PC-3 (cell line): ENCODE measurements at regions not wholly inside any gene's neighbourhood (a gene's known extent, or its start where the extent isn't known, plus 50 kb on each side); places are given as distances from the start of the nearest gene placed in this dataset.

ENCODE experiments used
- ATAC-seq: fragments of 200-7000 bp; cut with Tn5 transposase; 2 replicates; pipeline ENCODE4 v1.9.1; 2020; ENCODE audit warnings: mild to moderate bottlenecking, moderate library complexity
- BruUV-seq: library from RNA; stranded (reverse); fragments of 400-500 nt; replicated peaks from 2 replicates; lab custom pipeline; 2021; lab: Mats Ljungman, UMichigan
- CTCF ChIA-PET: fragments of 300-600 bp; sonication (Branson Sonifier 250); formaldehyde crosslinking; loops from one replicate; lab custom pipeline; 2022; ENCODE audit warnings: antibody characterized with exemption; lab: Charles Lee
- POLR2A ChIA-PET: fragments of 300-600 bp; sonication (Branson Sonifier 250); formaldehyde crosslinking; loops from one replicate; lab custom pipeline; 2022; ENCODE audit warnings: antibody characterized with exemption; ENCODE audit not compliant: unreplicated experiment; lab: Charles Lee
- DNase-seq: peaks from one replicate; pipeline ENCODE4 v3.0.0-alpha.2; 2015
- H2AFZ ChIP-seq: fragments of 300-600 bp; sonication (generic); 2 replicates; pipeline ENCODE4 v1.6.0; 2016; ENCODE audit warnings: antibody characterized with exemption, low read length
- H3F3A ChIP-seq: fragments of 300-600 bp; sonication (generic); one replicate; pipeline ENCODE4 v1.6.0; 2017; ENCODE audit warnings: antibody characterized with exemption, low read length, control low read depth, mild to moderate bottlenecking; ENCODE audit not compliant: unreplicated experiment
- H3K27ac ChIP-seq: fragments of 300-600 bp; sonication (generic); 2 replicates; pipeline ENCODE4 v1.5.1; 2016; ENCODE audit warnings: mild to moderate bottlenecking, low read length
- H3K27me3 ChIP-seq: fragments of 300-600 bp; sonication (generic); 2 replicates; pipeline ENCODE4 v1.6.1; 2016; ENCODE audit warnings: low read length, mixed read lengths
- H3K36me3 ChIP-seq: fragments of 300-600 bp; sonication (generic); 2 replicates; pipeline ENCODE4 v1.6.1; 2016; ENCODE audit warnings: low read depth, mixed run types, low read length, mixed read lengths
- H3K4me1 ChIP-seq: fragments of 300-600 bp; sonication (generic); 2 replicates; pipeline ENCODE4 v1.5.1; 2016; ENCODE audit warnings: low read length; ENCODE audit not compliant: insufficient read depth
- H3K4me2 ChIP-seq: fragments of 300-600 bp; sonication (generic); 2 replicates; pipeline ENCODE4 v1.6.0; 2016; ENCODE audit warnings: low read length
- H3K4me3 ChIP-seq: fragments of 300-600 bp; sonication (generic); 2 replicates; pipeline ENCODE4 v1.5.1; 2016; ENCODE audit warnings: mild to moderate bottlenecking, low read length, mixed read lengths
- H3K79me2 ChIP-seq: fragments of 300-600 bp; sonication (generic); 2 replicates; pipeline ENCODE4 v1.6.1; 2017; ENCODE audit warnings: low read length, mixed read lengths
- H3K9ac ChIP-seq: fragments of 300-600 bp; sonication (generic); 2 replicates; pipeline ENCODE4 v1.6.0; 2016; ENCODE audit warnings: mild to moderate bottlenecking, low read length
- H3K9me2 ChIP-seq: fragments of 300-600 bp; sonication (generic); replicated peaks from 2 replicates; pipeline ENCODE4 v1.6.1; 2016; ENCODE audit warnings: mixed run types, low read length, mixed read lengths
- H3K9me3 ChIP-seq: fragments of 300-600 bp; sonication (generic); 2 replicates; pipeline ENCODE4 v1.6.1; 2016; ENCODE audit warnings: low read length, mixed read lengths
- H4K20me1 ChIP-seq: fragments of 300-600 bp; sonication (generic); 2 replicates; pipeline ENCODE4 v1.6.1; 2016; ENCODE audit warnings: low read length, mixed read lengths
- EZH2 ChIP-seq: fragments of 300-600 bp; sonication (generic); IDR thresholded peaks from one replicate; pipeline ENCODE4 v1.6.1; 2017; ENCODE audit warnings: antibody characterized with exemption, mild to moderate bottlenecking, low read length; ENCODE audit not compliant: unreplicated experiment
- EZH2phosphoT487 ChIP-seq: fragments of 300-600 bp; sonication (generic); IDR thresholded peaks from 2 replicates; pipeline ENCODE4 v1.6.1; 2018; ENCODE audit warnings: mild to moderate bottlenecking, antibody characterized with exemption, low read length, borderline replicate concordance
- intact Hi-C: fragments of 100-400 bp; cut with micrococcal nuclease; formaldehyde crosslinking; loops from 2 replicates; pipeline ENCODE4 v1.9.0; 2023
- TF ChIP-seq, protein P1 (sequence below): fragments of 300-600 bp; sonication (generic); conservative IDR thresholded peaks from 2 replicates; pipeline ENCODE4 v1.5.1; 2017; ENCODE audit warnings: antibody characterized with exemption, low read depth, mild to moderate bottlenecking, low read length

DNA sequence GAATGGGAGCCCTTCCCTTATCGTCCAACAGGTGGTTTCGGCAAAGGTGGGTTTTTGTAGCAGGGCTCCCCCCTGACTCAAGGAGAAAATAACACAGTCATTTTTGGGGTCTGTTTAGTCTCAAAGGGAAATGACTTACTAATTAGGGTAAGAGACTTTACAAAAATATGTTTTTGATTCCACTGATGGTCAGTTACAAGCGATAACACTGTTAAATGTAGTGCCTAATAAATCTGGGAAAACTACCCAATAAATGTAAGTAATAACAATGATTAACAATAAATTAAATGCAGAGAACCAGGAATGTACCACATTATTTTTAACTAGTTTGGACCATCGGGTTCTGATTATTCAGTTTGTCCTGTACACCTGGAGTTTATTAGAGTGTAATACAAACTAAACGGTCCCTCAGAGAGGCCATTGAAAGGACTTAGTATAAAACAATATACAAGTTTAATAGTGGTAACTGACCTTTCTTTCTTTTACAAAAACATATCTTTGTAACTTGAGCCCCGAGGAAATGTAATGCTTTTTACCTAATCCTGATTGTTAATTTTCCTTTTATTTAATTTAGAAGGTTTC lies 216.2 kb upstream of the HABP2 start:
- Histone ChIP-seq H3K4me1 (no peaks in the 10 kb centered on the region), H3K27ac (no peak overlapping the region), H3K4me3 (no peak overlapping the region), H3K79me2 (no peaks in the 10 kb centered on the region), H3K9me3 (no peaks in the 10 kb centered on the region), H3K9ac (no peak overlapping the region), H3K36me3 (no peaks in the 10 kb centered on the region), H3F3A (no peaks in the 10 kb centered on the region), H3K27me3 (no peaks in the 10 kb centered on the region), H2AFZ (no peak overlapping the region), H3K9me2 (no peaks in the 10 kb centered on the region), H3K4me2 (no peak overlapping the region), H4K20me1 (no peaks in the 10 kb centered on the region)
- no TSS peak for BruUV-seq
- CTCF ChIA-PET, result no interaction called here
- DNase-seq (no peak), ATAC-seq (no peak)
- intact Hi-C loops, result no loop called here
- TF ChIP-seq, protein P1, sequence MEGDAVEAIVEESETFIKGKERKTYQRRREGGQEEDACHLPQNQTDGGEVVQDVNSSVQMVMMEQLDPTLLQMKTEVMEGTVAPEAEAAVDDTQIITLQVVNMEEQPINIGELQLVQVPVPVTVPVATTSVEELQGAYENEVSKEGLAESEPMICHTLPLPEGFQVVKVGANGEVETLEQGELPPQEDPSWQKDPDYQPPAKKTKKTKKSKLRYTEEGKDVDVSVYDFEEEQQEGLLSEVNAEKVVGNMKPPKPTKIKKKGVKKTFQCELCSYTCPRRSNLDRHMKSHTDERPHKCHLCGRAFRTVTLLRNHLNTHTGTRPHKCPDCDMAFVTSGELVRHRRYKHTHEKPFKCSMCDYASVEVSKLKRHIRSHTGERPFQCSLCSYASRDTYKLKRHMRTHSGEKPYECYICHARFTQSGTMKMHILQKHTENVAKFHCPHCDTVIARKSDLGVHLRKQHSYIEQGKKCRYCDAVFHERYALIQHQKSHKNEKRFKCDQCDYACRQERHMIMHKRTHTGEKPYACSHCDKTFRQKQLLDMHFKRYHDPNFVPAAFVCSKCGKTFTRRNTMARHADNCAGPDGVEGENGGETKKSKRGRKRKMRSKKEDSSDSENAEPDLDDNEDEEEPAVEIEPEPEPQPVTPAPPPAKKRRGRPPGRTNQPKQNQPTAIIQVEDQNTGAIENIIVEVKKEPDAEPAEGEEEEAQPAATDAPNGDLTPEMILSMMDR, result no peak
- no peak for TF ChIP-seq EZH2phosphoT487
- no peak for TF ChIP-seq EZH2
- POLR2A ChIA-PET, result no interaction called here

DNA sequence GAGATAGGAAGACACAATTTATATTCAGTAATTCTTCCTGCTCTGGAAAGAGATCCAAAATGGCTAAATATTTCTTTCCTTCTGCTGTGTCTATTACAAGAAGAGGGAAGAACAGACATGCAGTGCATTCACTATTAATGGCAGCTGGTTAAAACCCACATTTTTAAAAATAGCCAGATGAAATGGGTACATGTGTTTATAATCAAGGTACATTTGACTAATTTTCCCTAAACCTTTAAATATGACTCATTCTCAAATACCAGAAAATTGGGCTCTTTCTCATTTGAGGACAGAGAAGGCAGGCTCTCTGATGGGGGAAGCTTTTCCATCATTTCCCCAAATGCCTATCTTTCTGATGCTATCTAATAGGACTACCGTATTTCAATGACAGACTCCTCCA lies 215.7 kb upstream of the HABP2 start:
- ChIA-PET POLR2A (no interaction called here), CTCF (no interaction called here)
- Histone ChIP-seq H3K9ac (no peak overlapping the region), H2AFZ (no peak overlapping the region), H3F3A (no peaks in the 10 kb centered on the region), H3K79me2 (no peaks in the 10 kb centered on the region), H3K4me2 (no peak overlapping the region), H3K36me3 (no peaks in the 10 kb centered on the region), H3K9me3 (no peaks in the 10 kb centered on the region), H3K4me3 (no peak overlapping the region), H4K20me1 (no peaks in the 10 kb centered on the region), H3K9me2 (no peaks in the 10 kb centered on the region), H3K27ac (no peak overlapping the region), H3K27me3 (no peaks in the 10 kb centered on the region), H3K4me1 (no peaks in the 10 kb centered on the region)
- no TSS peak for BruUV-seq
- DNase-seq, result no peak
- ATAC-seq, result no peak
- intact Hi-C loops, result no loop called here
- TF ChIP-seq EZH2phosphoT487 (no peak), EZH2 (no peak)
- TF ChIP-seq, protein P1, result no peak

DNA sequence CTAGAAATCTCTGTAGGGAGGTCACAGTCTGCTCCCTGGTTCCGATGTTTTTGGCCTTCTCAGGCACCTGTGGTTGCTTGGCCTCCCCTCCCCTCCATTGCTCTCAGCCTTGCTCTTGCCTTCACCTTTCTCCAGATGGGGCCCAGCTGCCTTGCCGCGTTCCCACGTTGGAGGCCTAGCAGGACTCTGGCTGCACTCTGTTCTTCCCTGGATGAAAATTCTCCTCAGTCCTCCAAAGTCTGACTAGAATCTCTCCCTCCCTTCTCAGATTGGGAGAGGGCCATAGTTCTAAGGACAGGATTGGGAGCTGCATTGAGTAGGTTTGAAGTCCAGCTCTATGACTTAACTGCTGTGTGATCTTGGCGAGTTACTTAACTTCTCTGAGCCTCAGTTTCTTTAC lies 213.7 kb upstream of the HABP2 start:
- Histone ChIP-seq H3K4me3 (no peak overlapping the region), H4K20me1 (no peaks in the 10 kb centered on the region), H3K9me3 (no peaks in the 10 kb centered on the region), H3K4me2 (no peak overlapping the region), H2AFZ (no peak overlapping the region), H3F3A (no peaks in the 10 kb centered on the region), H3K4me1 (no peaks in the 10 kb centered on the region), H3K79me2 (no peaks in the 10 kb centered on the region), H3K9ac (no peak overlapping the region), H3K27me3 (no peaks in the 10 kb centered on the region), H3K27ac (no peak overlapping the region), H3K9me2 (no peaks in the 10 kb centered on the region), H3K36me3 (no peaks in the 10 kb centered on the region)
- ChIA-PET POLR2A (no interaction called here), CTCF (no interaction called here)
- intact Hi-C loops, result no loop called here
- TF ChIP-seq EZH2 (no peak), EZH2phosphoT487 (no peak)
- TF ChIP-seq, protein P1, result no peak
- DNase-seq (no peak), ATAC-seq (no peak)
- BruUV-seq, result no TSS peak
